ENCODE measurements at regions not wholly inside any gene's neighbourhood (a gene's known extent, or its start where the extent isn't known, plus 50 kb on each side); places are given as distances from the start of the nearest gene placed in this dataset.
A peak's percentile ranks its signal among the peaks of the same experiment; 100 is the strongest.

- no peak for DNase-seq
Measured at GRCh38 chr3:36201546-36201945, 178.8 kb upstream of the STAC start.

DNA sequence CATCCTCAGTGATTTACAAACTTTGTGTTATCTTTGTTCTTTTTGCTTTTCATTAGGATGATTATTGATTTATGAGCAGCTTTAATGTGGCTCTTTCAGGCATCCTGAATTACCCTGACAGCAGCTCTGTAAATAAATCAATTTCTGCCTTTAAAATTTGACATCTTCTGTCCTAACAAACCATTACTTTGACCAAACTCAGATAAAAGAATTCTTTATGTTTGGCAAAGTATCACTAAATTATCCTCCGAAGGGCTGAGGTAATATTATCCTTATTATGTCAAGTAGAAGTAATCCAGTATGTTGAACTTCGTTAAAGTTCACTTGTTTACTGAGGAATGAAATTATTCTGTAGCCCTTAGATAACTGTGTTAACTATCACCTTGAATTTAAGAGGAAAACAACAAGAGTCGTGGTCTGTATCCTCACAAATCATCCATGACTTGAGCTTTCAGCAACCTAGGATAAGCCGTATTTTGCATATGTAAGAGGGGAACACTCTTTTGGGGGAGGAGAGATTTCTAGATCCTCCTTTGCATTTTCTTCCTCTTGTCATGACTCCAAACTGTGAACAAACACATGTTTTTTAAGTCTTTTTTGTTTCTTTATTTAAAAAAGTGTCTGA is 173.2 kb upstream of the STAC start:
- no peak for DNase-seq

DNA sequence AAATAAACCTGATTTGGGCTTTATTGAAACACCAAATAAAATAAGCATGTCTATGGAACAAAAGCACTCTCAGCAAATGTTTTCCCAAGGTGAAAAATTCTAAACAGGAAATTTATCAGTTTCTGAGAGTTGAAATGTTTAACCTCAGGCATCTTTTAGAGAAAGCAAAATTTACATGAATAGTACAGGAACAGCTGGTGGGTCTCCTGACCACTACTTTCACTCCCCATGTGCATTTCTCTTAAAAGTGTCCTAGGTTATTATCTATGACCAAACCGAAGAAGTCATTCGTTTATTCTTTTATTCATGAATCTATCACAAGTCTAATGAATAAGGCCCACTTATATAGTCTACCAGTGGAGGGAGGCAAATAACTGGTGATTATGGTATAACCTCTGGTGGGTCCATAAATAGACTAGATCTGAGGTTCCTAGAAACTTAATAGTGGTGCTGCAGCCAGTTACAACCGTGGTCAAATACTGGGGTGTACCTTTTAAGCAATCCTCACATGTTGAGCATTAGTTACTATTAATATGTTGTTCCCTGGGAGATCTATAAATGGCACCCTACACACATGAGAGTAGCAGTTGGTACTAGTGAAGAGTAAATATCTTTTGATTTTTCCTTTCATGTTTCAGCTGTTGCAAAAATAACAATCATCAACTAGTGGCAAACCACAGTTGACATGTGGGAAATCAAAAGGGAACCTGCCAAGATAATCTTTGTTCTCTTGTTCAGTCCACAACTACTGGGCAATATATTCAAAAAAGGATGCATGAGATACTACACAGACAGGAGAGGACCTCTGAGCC is 169.3 kb upstream of the STAC start:
- DNase-seq = no peak

- DNase-seq = no peak
Measured at GRCh38 chr3:36211652-36211999, 168.7 kb upstream of the STAC start.

GRCh38 chr3:36212251-36212650 is 168.1 kb upstream of the STAC start:
- DNase-seq = peak; percentile 76

DNA sequence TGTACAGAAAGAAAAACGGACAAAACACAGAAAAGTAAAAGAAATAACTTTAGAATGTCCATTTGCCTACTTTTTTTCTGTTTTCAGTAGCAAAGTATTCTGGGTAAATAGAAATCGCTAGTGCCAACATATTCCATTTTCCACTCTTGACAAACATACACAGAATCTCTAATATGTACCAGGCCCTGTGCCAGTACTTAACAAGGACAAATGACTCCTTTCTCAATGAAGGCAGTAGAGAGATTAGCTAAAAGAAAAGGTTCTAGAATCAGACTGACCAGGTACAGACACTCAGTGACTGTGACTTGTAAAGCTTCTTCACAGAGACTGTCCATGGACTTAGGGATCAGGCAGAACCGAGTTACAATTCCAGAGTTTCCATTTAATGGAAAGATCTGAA is 165.8 kb upstream of the STAC start:
- no peak for DNase-seq

DNA sequence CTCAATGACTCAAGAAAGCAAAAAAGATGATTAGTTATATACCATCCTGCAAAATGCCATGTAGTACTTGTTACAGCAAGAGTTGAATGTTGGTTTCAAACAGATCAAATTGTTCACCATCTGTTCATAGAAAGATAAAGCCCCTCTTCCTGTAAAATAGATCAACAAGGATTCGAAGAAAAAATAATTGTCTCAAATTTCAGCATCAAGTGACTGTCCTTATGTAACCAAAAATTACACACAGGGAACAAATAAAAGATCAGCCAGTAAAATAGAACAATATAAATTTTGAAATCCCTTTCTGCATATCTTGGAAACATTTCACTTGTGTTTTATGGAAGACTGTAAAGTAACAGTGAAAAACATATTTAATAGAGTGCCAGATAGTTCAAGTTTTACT is 165.1 kb upstream of the STAC start:
- DNase-seq = no peak

- peak; percentile 86 for DNase-seq
Measured at GRCh38 chr3:36219398-36219797, 160.9 kb upstream of the STAC start.

DNA sequence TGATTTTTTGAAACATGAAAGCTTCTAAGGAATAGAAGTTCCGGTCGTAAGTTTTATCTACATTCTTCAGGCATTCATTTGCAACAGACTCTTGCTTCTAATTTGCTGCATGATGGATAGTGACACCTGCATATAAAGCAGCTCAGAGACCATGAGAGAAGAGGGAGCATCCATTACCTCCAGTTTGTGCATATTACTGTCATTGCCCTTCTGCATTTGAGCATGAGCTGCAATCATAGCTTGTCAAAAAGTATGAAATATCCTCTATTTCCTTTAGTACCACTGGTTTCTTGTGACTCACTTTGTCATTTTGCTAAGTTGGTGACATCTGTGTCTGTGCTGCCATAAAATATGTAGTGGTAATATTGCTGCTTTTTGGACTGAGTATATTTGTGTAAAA is 160.1 kb upstream of the STAC start:
- no peak for DNase-seq

- no peak for DNase-seq
Measured at GRCh38 chr3:36221975-36222374, 158.3 kb upstream of the STAC start.

GRCh38 chr3:36227980-36228379 is 152.3 kb upstream of the STAC start:
- no peak for DNase-seq

GRCh38 chr3:36229496-36229895 is 150.8 kb upstream of the STAC start:
- no peak for DNase-seq

GRCh38 chr3:36232797-36233489 is 147.4 kb upstream of the STAC start:
- DNase-seq = no peak

DNA sequence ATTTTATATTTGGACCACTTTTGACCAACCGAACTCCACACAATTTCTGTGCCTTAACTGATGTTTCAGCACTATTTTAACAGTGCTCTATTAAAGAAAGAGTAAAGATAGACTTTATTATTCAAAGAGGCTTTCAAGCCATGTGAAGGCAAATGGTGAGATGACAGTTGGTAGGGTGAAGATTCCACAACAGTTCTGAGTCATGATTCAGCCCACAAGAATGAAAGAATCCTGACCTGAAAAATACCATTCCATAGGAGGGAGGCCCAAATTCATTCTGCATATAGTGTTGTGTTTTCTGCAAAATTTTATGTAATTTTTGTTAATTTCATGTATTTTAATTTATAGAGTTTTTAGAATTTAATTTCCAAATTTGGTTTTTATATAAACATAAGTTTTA is 135.6 kb upstream of the STAC start:
- peak; percentile 63 for DNase-seq

DNA sequence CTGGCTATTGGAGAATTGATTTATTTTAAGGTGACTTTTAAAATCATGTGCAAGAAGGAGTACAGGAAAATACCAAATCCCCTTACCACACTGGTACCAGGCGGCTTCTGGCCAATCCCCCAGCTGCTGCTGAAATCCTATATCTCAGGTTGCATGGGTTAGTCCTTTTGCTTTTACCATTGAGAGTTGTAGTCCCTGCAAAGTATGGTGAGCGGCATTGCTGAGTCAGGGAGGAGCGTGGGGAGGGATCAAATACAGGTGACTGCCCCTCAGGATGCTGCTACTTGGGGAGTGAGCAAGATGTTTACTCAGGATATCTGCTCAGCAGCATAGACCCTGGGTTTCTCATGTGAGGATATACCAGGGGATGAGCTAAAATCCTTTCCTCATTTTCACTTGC is 131.9 kb upstream of the STAC start:
- DNase-seq = no peak

DNA sequence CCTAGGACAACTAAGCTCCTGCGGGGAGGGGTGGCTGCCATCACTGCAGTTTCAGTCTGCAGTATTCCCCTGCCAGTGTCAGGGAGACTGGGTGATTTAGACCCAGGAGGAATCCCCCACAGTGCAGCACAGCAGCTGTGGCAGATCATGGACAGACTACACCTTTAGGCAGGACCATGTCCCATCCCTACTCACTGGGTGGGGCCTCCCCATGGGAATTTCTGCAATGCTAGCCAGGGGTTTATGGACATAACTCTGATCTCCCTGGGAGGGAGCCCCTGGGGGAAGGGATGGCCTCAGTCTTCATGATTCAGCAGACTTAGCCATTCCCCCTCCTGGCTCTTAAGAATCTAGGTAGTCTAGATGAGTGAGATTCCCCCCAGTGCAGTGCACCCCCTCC is 130.1 kb upstream of the STAC start:
- DNase-seq = peak; percentile 2

- DNase-seq = no peak
Measured at GRCh38 chr3:36257158-36257852, 123.0 kb upstream of the STAC start.

DNA sequence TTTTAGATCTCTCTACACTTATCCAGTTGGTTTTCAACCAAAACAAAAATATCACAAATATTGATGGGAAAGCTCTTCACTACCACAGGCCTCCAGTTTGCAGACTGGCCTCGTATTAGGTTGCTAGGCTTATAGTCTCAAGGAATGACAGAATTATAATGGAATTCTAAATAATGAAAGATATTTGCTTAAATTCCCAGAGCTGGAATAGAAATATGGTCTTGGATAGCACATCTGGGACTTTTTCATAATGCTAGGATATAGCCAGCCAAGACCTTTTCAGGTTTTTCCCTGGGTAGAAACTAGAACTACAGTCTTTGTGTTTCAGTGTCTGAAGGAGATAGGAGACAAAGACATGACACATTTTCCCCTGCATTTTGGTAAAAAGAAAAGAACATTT is 121.9 kb upstream of the STAC start:
- DNase-seq = peak; percentile 11

DNA sequence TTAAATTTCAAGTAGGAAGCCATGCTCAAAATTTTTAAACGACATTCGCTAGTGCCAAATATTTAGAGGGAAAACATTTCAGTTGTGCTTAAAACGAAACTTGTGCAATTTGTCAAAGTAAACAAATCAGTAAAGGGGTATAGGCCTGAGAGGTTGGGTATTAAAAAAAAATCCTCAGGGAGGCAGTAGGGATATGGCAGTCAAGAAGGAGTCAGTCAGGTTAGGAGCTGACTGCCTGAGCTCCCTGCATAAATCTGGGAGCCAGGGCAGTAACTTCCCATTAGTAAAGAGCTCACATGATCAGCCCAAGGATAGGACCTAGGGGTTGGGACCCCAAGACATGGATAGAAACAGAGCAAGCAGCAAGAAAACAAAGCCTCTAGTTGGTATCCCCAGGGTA is 120.7 kb upstream of the STAC start:
- DNase-seq = no peak

DNA sequence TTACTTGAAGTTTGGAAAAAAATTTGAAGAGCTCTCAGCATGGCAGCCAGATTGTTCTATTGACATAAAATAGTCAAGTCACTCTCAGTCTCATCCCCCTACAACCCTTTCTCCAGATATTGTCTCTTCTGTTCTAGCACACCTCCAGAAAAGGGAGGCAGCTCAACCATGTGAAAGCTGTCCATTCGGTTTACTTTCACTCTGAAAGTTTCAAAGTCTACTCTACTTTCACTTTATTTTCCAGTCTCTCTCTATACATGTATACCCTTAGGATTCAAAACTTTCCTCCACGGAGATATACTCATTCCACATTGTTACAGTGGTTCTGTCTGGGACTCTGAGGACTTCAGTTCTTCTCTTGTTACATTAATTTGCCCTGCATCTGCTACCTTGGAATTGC is 111.0 kb upstream of the STAC start:
- no peak for DNase-seq

- DNase-seq = no peak
Measured at GRCh38 chr3:36282766-36283165, 97.5 kb upstream of the STAC start.

DNA sequence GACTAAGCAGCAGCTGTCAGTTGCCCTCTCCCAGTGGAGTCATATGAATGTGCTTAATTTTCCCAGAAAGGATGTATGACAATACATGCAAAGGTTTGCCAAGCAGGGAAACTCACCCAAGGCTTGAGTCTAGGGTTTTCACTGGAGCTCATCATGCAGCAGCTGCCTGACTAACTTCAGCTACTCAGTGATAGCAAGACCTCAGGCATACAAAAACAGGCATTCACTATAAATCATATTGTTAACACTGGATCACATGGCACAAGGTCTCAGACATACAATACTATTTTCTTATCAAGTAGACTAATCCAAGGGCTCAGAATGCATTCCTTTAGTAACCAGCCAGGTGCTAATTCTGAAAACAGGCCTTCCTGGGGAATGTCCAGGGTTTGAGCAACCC is 85.0 kb upstream of the STAC start:
- peak; percentile 9 for DNase-seq

GRCh38 chr3:36297195-36297594 is 83.1 kb upstream of the STAC start:
- DNase-seq = no peak

DNA sequence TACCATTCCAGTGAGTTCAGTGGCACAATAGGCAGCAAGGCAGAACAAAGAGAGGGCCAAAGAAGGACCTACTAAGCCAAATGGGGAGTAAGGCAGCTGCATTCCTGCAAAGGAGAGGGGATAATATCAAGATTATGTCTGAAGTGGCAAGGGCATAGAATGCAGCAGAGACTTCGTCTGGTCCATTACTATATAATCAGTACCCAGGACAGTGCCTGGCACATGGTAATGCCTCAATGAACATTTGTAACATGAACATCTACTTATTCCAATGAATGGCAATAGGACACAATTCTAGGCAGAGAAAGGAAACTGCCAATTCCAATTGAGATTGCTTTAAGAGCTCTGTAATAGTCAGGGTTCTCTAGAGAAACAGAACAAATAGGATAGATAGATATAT is 82.1 kb upstream of the STAC start:
- DNase-seq = no peak

Data from fibroblast of skin of right quadriceps (primary cell).